SK-N-SH treated with all-trans-retinoic acid at 6 μM for 48 hours (cell line): ENCODE measurements at regions not wholly inside any gene's neighbourhood (a gene's known extent, or its start where the extent isn't known, plus 50 kb on each side); places are given as distances from the start of the nearest gene placed in this dataset.

Experiments
- BACH2 ChIP-seq: fragments of 250-450 bp; sonication (Bioruptor Pico); IDR thresholded peaks from 2 replicates; pipeline ENCODE4 v1.9.0; 2021; ENCODE audit warnings: mild to moderate bottlenecking, borderline replicate concordance
- ESRRG ChIP-seq: fragments of 250-450 bp; sonication (Bioruptor Pico); IDR thresholded peaks from 2 replicates; pipeline ENCODE4 v1.6.1; 2021; ENCODE audit warnings: mild to moderate bottlenecking
- OSR1 ChIP-seq: fragments of 250-450 bp; sonication (Bioruptor Pico); IDR thresholded peaks from 2 replicates; pipeline ENCODE4 v1.8.0; 2022; ENCODE audit warnings: moderate library complexity, mild to moderate bottlenecking, inconsistent platforms
- SNAI2 ChIP-seq: fragments of 250-450 bp; sonication (Bioruptor Pico); IDR thresholded peaks from 2 replicates; pipeline ENCODE4 v1.5.0; 2020; ENCODE audit warnings: mild to moderate bottlenecking, moderate library complexity
- ZFP3 ChIP-seq: fragments of 250-450 bp; sonication (Bioruptor Pico); IDR thresholded peaks from 2 replicates; pipeline ENCODE4 v1.5.0; 2020; ENCODE audit warnings: mild to moderate bottlenecking, moderate library complexity
- ZNF70 ChIP-seq: fragments of 450-650 bp; formaldehyde crosslinking; IDR thresholded peaks from 2 replicates; pipeline ENCODE4 v1.5.0; 2020; ENCODE audit warnings: mild to moderate bottlenecking, moderate library complexity
- TF ChIP-seq, protein P1 (sequence below): fragments of 250-450 bp; sonication (Bioruptor Pico); IDR thresholded peaks from 2 replicates; pipeline ENCODE4 v1.5.0; 2020; ENCODE audit warnings: mild to moderate bottlenecking, moderate library complexity

DNA sequence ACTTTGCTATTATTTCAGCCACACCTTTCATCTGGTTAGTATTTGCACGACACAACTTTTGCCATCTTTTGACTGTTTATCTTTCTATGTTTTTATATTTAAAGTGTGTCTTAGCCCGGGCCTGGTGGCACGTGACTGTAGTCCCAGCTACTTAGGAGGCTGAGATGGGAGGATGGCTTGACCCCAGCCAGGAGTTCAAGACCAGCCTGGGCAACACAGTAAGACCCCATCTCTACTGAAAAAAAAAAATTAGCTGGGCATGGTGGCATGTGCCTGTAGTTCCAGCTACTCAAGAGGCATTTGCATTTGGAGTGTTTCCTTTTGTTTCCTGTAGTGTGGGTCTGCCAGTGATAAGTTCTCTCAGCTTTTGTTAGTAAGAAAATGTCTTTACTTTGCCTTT, 88.7 kb upstream of the GLI2 start:
- TF ChIP-seq BACH2 (CRISPR knock-in tag) (no peak), ESRRG (no peak), SNAI2 (no peak), OSR1 (CRISPR knock-in tag) (no peak), ZNF70 (CRISPR knock-in tag) (no peak), ZFP3 (no peak)
- TF ChIP-seq, protein P1, sequence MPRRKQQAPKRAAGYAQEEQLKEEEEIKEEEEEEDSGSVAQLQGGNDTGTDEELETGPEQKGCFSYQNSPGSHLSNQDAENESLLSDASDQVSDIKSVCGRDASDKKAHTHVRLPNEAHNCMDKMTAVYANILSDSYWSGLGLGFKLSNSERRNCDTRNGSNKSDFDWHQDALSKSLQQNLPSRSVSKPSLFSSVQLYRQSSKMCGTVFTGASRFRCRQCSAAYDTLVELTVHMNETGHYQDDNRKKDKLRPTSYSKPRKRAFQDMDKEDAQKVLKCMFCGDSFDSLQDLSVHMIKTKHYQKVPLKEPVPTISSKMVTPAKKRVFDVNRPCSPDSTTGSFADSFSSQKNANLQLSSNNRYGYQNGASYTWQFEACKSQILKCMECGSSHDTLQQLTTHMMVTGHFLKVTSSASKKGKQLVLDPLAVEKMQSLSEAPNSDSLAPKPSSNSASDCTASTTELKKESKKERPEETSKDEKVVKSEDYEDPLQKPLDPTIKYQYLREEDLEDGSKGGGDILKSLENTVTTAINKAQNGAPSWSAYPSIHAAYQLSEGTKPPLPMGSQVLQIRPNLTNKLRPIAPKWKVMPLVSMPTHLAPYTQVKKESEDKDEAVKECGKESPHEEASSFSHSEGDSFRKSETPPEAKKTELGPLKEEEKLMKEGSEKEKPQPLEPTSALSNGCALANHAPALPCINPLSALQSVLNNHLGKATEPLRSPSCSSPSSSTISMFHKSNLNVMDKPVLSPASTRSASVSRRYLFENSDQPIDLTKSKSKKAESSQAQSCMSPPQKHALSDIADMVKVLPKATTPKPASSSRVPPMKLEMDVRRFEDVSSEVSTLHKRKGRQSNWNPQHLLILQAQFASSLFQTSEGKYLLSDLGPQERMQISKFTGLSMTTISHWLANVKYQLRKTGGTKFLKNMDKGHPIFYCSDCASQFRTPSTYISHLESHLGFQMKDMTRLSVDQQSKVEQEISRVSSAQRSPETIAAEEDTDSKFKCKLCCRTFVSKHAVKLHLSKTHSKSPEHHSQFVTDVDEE (CRISPR knock-in tag) = no peak
